ENCODE measurements at regions not wholly inside any gene's neighbourhood (a gene's known extent, or its start where the extent isn't known, plus 50 kb on each side); places are given as distances from the start of the nearest gene placed in this dataset.

- Histone ChIP-seq H3K4me3 (ENCODE audit: low read length) (no peak overlapping the region), H3K9me3 (ENCODE audit: control insufficient read depth, low read length) (peaks cover 22% of the 10 kb centered on the region), H3K27me3 (ENCODE audit: control insufficient read depth, insufficient read depth, low read length, poor library complexity, severe bottlenecking) (no peaks in the 10 kb centered on the region), H3K27ac (ENCODE audit: low read depth, low read length) (no peak overlapping the region), H3K36me3 (ENCODE audit: control insufficient read depth, insufficient read depth, low read length) (no peaks in the 10 kb centered on the region), H3K9ac (ENCODE audit: extremely low read depth, low read length, poor library complexity, severe bottlenecking) (no peak overlapping the region), H3K4me1 (ENCODE audit: control insufficient read depth, insufficient read depth, low read length) (no peaks in the 10 kb centered on the region)
- no peak for TF ChIP-seq CTCF (conservative IDR thresholded peaks at IDR 0.05)
- no peaks in the 10 kb centered on the region for H3K36me3 Mint-ChIP-seq (ENCODE audit: low read depth)
- no peak for DNase-seq
- no peaks in the 10 kb centered on the region for H3K27me3 Mint-ChIP-seq (ENCODE audit: insufficient read depth)
- H3K27ac Mint-ChIP-seq: no peak overlapping the region
- H3K4me3 Mint-ChIP-seq: no peak overlapping the region
- no peaks in the 10 kb centered on the region for H3K4me1 Mint-ChIP-seq
- H3K9me3 Mint-ChIP-seq: peaks cover 46% of the 10 kb centered on the region
Observed at GRCh38 chr9:82438581-82438980, 450.0 kb downstream of the SPATA31D1 start.

GRCh38 chr9:82443312-82443711 is 454.7 kb downstream of the SPATA31D1 start:
- Mint-ChIP-seq H3K27ac (no peak overlapping the region), H3K4me3 (no peak overlapping the region), H3K36me3 (ENCODE audit: low read depth) (no peaks in the 10 kb centered on the region), H3K9me3 (peaks cover 34% of the 10 kb centered on the region), H3K4me1 (no peaks in the 10 kb centered on the region), H3K27me3 (ENCODE audit: insufficient read depth) (no peaks in the 10 kb centered on the region)
- H3K27me3 ChIP-seq (ENCODE audit: control insufficient read depth, insufficient read depth, low read length, poor library complexity, severe bottlenecking): no peaks in the 10 kb centered on the region
- no peaks in the 10 kb centered on the region for H3K36me3 ChIP-seq (ENCODE audit: control insufficient read depth, insufficient read depth, low read length)
- no peak for DNase-seq
- TF ChIP-seq CTCF (conservative IDR thresholded peaks at IDR 0.05): no peak
- H3K9ac ChIP-seq (ENCODE audit: extremely low read depth, low read length, poor library complexity, severe bottlenecking): no peak overlapping the region
- H3K4me3 ChIP-seq (ENCODE audit: low read length): no peak overlapping the region
- H3K4me1 ChIP-seq (ENCODE audit: control insufficient read depth, insufficient read depth, low read length): no peaks in the 10 kb centered on the region
- H3K27ac ChIP-seq (ENCODE audit: low read depth, low read length): no peak overlapping the region
- peaks cover 33% of the 10 kb centered on the region for H3K9me3 ChIP-seq (ENCODE audit: control insufficient read depth, low read length)

- H3K9me3 ChIP-seq (ENCODE audit: control insufficient read depth, low read length): peaks cover 19% of the 10 kb centered on the region
- H3K27me3 ChIP-seq (ENCODE audit: control insufficient read depth, insufficient read depth, low read length, poor library complexity, severe bottlenecking): no peaks in the 10 kb centered on the region
- no peak overlapping the region for H3K4me3 ChIP-seq (ENCODE audit: low read length)
- H3K27ac Mint-ChIP-seq: no peak overlapping the region
- no peak for DNase-seq
- 89 to 97% methylated on average over 3 to 5 of the region's 5 CpGs for WGBS, 2 experiments (ENCODE audit: insufficient coverage in 1 of 2, insufficient read length in 1 of 2)
- H3K4me1 Mint-ChIP-seq: no peaks in the 10 kb centered on the region
- H3K27me3 Mint-ChIP-seq (ENCODE audit: insufficient read depth): no peaks in the 10 kb centered on the region
- no peak overlapping the region for H3K4me3 Mint-ChIP-seq
- TF ChIP-seq CTCF (conservative IDR thresholded peaks at IDR 0.05): no peak
- no peaks in the 10 kb centered on the region for H3K36me3 Mint-ChIP-seq (ENCODE audit: low read depth)
- H3K36me3 ChIP-seq (ENCODE audit: control insufficient read depth, insufficient read depth, low read length): no peaks in the 10 kb centered on the region
- no peak overlapping the region for H3K27ac ChIP-seq (ENCODE audit: low read depth, low read length)
- no peaks in the 10 kb centered on the region for H3K4me1 ChIP-seq (ENCODE audit: control insufficient read depth, insufficient read depth, low read length)
- peaks cover 23% of the 10 kb centered on the region for H3K9me3 Mint-ChIP-seq
- H3K9ac ChIP-seq (ENCODE audit: extremely low read depth, low read length, poor library complexity, severe bottlenecking): no peak overlapping the region
Observed at GRCh38 chr9:82445556-82445955, 457.0 kb downstream of the SPATA31D1 start.
